SU-DHL-6 (cell line): ENCODE measurements at regions not wholly inside any gene's neighbourhood (a gene's known extent, or its start where the extent isn't known, plus 50 kb on each side); places are given as distances from the start of the nearest gene placed in this dataset.

Source experiments
- EZH2phosphoT487 ChIP-seq: fragments of 200-600 bp; sonication (generic), shearing (Covaris generic); conservative IDR thresholded peaks from 2 replicates; pipeline ENCODE4 v1.6.1; 2018; ENCODE audit warnings: mild to moderate bottlenecking, antibody characterized with exemption, low read length, moderate library complexity, mixed read lengths
- TF ChIP-seq, protein P1 (sequence below): fragments of 200-600 bp; sonication (generic); IDR thresholded peaks from one replicate; pipeline ENCODE4 v1.5.1; 2017; ENCODE audit warnings: antibody characterized with exemption, mild to moderate bottlenecking, low read length, moderate library complexity; ENCODE audit not compliant: insufficient read depth, poor library complexity, severe bottlenecking

DNA sequence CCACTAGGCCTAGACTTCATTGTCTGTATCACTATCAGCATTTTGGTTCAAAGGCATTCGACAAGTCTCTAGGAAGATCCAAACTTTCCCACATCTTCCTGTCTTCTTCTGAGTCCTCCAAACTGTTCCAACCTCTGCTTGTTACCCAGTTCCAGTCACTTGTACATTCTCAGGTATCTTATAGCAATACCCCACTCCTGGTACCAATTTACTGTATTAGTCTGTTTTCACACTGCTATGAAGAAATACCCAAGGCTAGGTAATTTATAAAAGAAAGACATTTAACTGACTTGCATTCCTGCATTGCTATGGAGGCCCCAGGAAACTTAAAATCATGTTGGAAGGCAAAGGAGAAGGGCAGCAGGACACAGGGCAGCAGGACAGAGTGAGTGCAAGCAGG lies 293.9 kb downstream of the ARAP2 start:
- TF ChIP-seq, protein P1, sequence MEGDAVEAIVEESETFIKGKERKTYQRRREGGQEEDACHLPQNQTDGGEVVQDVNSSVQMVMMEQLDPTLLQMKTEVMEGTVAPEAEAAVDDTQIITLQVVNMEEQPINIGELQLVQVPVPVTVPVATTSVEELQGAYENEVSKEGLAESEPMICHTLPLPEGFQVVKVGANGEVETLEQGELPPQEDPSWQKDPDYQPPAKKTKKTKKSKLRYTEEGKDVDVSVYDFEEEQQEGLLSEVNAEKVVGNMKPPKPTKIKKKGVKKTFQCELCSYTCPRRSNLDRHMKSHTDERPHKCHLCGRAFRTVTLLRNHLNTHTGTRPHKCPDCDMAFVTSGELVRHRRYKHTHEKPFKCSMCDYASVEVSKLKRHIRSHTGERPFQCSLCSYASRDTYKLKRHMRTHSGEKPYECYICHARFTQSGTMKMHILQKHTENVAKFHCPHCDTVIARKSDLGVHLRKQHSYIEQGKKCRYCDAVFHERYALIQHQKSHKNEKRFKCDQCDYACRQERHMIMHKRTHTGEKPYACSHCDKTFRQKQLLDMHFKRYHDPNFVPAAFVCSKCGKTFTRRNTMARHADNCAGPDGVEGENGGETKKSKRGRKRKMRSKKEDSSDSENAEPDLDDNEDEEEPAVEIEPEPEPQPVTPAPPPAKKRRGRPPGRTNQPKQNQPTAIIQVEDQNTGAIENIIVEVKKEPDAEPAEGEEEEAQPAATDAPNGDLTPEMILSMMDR, result no peak
- no peak for TF ChIP-seq EZH2phosphoT487
